ENCODE measurements at regions not wholly inside any gene's neighbourhood (a gene's known extent, or its start where the extent isn't known, plus 50 kb on each side); places are given as distances from the start of the nearest gene placed in this dataset.

DNA sequence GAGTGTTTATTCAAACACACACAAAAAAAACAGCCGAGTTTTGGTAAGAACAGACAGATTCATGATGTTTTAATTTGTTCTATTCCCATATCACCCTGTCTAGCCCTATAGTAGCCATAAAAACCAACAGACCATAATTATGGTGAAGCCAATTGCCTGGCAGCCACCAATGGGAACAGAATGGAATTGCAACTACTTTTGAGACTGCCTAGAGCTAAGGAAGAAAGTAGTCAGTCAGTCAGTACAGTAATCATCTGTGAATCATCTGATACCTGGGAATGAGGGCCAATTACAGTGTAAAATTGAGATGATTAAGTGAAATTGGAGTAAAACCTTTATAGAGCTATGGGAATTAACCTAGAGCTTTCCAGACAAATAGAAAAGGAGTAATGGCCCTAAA is 952.7 kb upstream of the KCND2 start:
- TF ChIP-seq, protein P1, sequence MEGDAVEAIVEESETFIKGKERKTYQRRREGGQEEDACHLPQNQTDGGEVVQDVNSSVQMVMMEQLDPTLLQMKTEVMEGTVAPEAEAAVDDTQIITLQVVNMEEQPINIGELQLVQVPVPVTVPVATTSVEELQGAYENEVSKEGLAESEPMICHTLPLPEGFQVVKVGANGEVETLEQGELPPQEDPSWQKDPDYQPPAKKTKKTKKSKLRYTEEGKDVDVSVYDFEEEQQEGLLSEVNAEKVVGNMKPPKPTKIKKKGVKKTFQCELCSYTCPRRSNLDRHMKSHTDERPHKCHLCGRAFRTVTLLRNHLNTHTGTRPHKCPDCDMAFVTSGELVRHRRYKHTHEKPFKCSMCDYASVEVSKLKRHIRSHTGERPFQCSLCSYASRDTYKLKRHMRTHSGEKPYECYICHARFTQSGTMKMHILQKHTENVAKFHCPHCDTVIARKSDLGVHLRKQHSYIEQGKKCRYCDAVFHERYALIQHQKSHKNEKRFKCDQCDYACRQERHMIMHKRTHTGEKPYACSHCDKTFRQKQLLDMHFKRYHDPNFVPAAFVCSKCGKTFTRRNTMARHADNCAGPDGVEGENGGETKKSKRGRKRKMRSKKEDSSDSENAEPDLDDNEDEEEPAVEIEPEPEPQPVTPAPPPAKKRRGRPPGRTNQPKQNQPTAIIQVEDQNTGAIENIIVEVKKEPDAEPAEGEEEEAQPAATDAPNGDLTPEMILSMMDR (IDR thresholded peaks at IDR 0.05), result no peak
- no peak for TF ChIP-seq POLR2A (IDR thresholded peaks at IDR 0.05)
- no peak for TF ChIP-seq POLR2AphosphoS5 (IDR thresholded peaks at IDR 0.05)
- no peak for TF ChIP-seq EP300 (IDR thresholded peaks at IDR 0.05)
